SK-N-SH treated with all-trans-retinoic acid at 6 μM for 48 hours (cell line): ENCODE measurements at regions not wholly inside any gene's neighbourhood (a gene's known extent, or its start where the extent isn't known, plus 50 kb on each side); places are given as distances from the start of the nearest gene placed in this dataset.

Source experiments
- ATAC-seq: fragments of 200-7000 bp; cut with Tn5 transposase; 3 replicates; pipeline ENCODE4 v1.9.1; 2020; ENCODE audit warnings: mild to moderate bottlenecking, moderate library complexity
- ARNTL ChIP-seq: fragments of 450-650 bp; formaldehyde crosslinking; IDR thresholded peaks from 2 replicates; pipeline ENCODE4 v1.5.0; 2020; ENCODE audit warnings: low read depth, mild to moderate bottlenecking, moderate library complexity, borderline replicate concordance
- BACH2 ChIP-seq: fragments of 250-450 bp; sonication (Bioruptor Pico); IDR thresholded peaks from 2 replicates; pipeline ENCODE4 v1.9.0; 2021; ENCODE audit warnings: mild to moderate bottlenecking, borderline replicate concordance
- ESRRG ChIP-seq: fragments of 250-450 bp; sonication (Bioruptor Pico); IDR thresholded peaks from 2 replicates; pipeline ENCODE4 v1.6.1; 2021; ENCODE audit warnings: mild to moderate bottlenecking
- GLIS3 ChIP-seq: fragments of 250-450 bp; sonication (Bioruptor Pico); IDR thresholded peaks from 2 replicates; pipeline ENCODE4 v1.5.0; 2020; ENCODE audit warnings: mild to moderate bottlenecking, moderate library complexity
- ISL1 ChIP-seq: fragments of 250-450 bp; sonication (Bioruptor Pico); IDR thresholded peaks from 2 replicates; pipeline ENCODE4 v2.1.2; 2022; ENCODE audit warnings: mild to moderate bottlenecking, moderate library complexity
- OSR1 ChIP-seq: fragments of 250-450 bp; sonication (Bioruptor Pico); IDR thresholded peaks from 2 replicates; pipeline ENCODE4 v1.8.0; 2022; ENCODE audit warnings: moderate library complexity, mild to moderate bottlenecking, inconsistent platforms
- PPARA ChIP-seq: fragments of 250-450 bp; sonication (Bioruptor Pico); IDR thresholded peaks from 2 replicates; pipeline ENCODE4 v1.5.0; 2020; ENCODE audit warnings: mild to moderate bottlenecking, borderline replicate concordance
- SNAI2 ChIP-seq: fragments of 250-450 bp; sonication (Bioruptor Pico); IDR thresholded peaks from 2 replicates; pipeline ENCODE4 v1.5.0; 2020; ENCODE audit warnings: mild to moderate bottlenecking, moderate library complexity
- TCF4 ChIP-seq: fragments of 250-450 bp; sonication (Bioruptor Pico); IDR thresholded peaks from 2 replicates; pipeline ENCODE4 v1.8.0; 2021; ENCODE audit warnings: mild to moderate bottlenecking, moderate library complexity, borderline replicate concordance
- TOX ChIP-seq: fragments of 250-450 bp; sonication (Bioruptor Pico); IDR thresholded peaks from 2 replicates; pipeline ENCODE4 v1.8.0; 2021; ENCODE audit warnings: mild to moderate bottlenecking, moderate library complexity, borderline replicate concordance
- ZC3H10 ChIP-seq: fragments of 250-450 bp; sonication (Bioruptor Pico); IDR thresholded peaks from 2 replicates; pipeline ENCODE4 v1.5.1; 2021; ENCODE audit warnings: mild to moderate bottlenecking, moderate library complexity
- ZFP3 ChIP-seq: fragments of 250-450 bp; sonication (Bioruptor Pico); IDR thresholded peaks from 2 replicates; pipeline ENCODE4 v1.5.0; 2020; ENCODE audit warnings: mild to moderate bottlenecking, moderate library complexity
- ZFP30 ChIP-seq: fragments of 450-650 bp; formaldehyde crosslinking; IDR thresholded peaks from 2 replicates; pipeline ENCODE4 v1.5.0; 2022; ENCODE audit warnings: mild to moderate bottlenecking, moderate library complexity
- ZNF70 ChIP-seq: fragments of 450-650 bp; formaldehyde crosslinking; IDR thresholded peaks from 2 replicates; pipeline ENCODE4 v1.5.0; 2020; ENCODE audit warnings: mild to moderate bottlenecking, moderate library complexity
- ZNF8 ChIP-seq: fragments of 450-650 bp; formaldehyde crosslinking; IDR thresholded peaks from 2 replicates; pipeline ENCODE4 v1.5.0; 2020; ENCODE audit warnings: mild to moderate bottlenecking, moderate library complexity
- TF ChIP-seq, protein P1 (sequence below): fragments of 250-450 bp; sonication (Bioruptor Pico); IDR thresholded peaks from 2 replicates; pipeline ENCODE4 v1.8.0; 2020; ENCODE audit warnings: mild to moderate bottlenecking, moderate library complexity, borderline replicate concordance
- TF ChIP-seq, protein P2 (sequence below): fragments of 250-450 bp; sonication (Bioruptor Pico); IDR thresholded peaks from 2 replicates; pipeline ENCODE4 v1.5.1; 2021; ENCODE audit warnings: mild to moderate bottlenecking, moderate library complexity
- TF ChIP-seq, protein P3 (sequence below): fragments of 250-450 bp; sonication (Bioruptor Pico); IDR thresholded peaks from 2 replicates; pipeline ENCODE4 v1.5.1; 2020; ENCODE audit warnings: low read depth, mild to moderate bottlenecking, moderate library complexity
- TF ChIP-seq, protein P4 (sequence below): fragments of 250-450 bp; sonication (Bioruptor Pico); IDR thresholded peaks from 2 replicates; pipeline ENCODE4 v1.5.0; 2020; ENCODE audit warnings: mild to moderate bottlenecking, moderate library complexity

DNA sequence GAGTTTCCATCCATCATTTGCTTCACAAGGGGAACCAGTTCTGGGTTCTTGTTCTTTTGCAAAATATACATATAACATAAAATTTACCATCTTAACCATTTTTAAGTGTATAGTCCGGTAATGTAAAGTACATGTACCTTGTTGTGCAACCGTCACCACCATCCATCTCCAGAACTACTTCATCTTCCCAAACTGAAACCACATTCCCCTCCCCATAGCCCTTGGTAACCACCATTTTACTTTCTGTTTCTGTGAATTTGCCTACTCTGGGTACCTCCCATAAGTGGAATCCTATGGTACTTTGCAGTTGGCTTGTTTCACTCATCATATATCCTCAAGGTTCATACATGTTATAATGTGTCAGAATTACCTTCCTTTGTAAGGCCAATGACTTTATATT, 70.3 kb upstream of the DSP start:
- TF ChIP-seq, protein P1, sequence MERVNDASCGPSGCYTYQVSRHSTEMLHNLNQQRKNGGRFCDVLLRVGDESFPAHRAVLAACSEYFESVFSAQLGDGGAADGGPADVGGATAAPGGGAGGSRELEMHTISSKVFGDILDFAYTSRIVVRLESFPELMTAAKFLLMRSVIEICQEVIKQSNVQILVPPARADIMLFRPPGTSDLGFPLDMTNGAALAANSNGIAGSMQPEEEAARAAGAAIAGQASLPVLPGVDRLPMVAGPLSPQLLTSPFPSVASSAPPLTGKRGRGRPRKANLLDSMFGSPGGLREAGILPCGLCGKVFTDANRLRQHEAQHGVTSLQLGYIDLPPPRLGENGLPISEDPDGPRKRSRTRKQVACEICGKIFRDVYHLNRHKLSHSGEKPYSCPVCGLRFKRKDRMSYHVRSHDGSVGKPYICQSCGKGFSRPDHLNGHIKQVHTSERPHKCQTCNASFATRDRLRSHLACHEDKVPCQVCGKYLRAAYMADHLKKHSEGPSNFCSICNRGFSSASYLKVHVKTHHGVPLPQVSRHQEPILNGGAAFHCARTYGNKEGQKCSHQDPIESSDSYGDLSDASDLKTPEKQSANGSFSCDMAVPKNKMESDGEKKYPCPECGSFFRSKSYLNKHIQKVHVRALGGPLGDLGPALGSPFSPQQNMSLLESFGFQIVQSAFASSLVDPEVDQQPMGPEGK (CRISPR knock-in tag): no peak
- TF ChIP-seq, protein P2, sequence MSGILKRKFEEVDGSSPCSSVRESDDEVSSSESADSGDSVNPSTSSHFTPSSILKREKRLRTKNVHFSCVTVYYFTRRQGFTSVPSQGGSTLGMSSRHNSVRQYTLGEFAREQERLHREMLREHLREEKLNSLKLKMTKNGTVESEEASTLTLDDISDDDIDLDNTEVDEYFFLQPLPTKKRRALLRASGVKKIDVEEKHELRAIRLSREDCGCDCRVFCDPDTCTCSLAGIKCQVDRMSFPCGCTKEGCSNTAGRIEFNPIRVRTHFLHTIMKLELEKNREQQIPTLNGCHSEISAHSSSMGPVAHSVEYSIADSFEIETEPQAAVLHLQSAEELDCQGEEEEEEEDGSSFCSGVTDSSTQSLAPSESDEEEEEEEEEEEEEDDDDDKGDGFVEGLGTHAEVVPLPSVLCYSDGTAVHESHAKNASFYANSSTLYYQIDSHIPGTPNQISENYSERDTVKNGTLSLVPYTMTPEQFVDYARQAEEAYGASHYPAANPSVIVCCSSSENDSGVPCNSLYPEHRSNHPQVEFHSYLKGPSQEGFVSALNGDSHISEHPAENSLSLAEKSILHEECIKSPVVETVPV (CRISPR knock-in tag): no peak
- TF ChIP-seq PPARA (CRISPR knock-in tag): no peak
- no peak for TF ChIP-seq TOX (CRISPR knock-in tag)
- TF ChIP-seq ZNF8 (CRISPR knock-in tag): no peak
- TF ChIP-seq ZNF70 (CRISPR knock-in tag): no peak
- TF ChIP-seq ZFP3 (CRISPR knock-in tag): no peak
- no peak for TF ChIP-seq SNAI2 (CRISPR knock-in tag)
- TF ChIP-seq BACH2: no peak
- ATAC-seq: no peak

- TF ChIP-seq ESRRG: no peak
- TF ChIP-seq TOX (CRISPR knock-in tag): no peak
- TF ChIP-seq SNAI2 (CRISPR knock-in tag): no peak
- no peak for TF ChIP-seq ZNF70 (CRISPR knock-in tag)
- TF ChIP-seq OSR1 (CRISPR knock-in tag): no peak
- TF ChIP-seq BACH2: no peak
- TF ChIP-seq, protein P3, sequence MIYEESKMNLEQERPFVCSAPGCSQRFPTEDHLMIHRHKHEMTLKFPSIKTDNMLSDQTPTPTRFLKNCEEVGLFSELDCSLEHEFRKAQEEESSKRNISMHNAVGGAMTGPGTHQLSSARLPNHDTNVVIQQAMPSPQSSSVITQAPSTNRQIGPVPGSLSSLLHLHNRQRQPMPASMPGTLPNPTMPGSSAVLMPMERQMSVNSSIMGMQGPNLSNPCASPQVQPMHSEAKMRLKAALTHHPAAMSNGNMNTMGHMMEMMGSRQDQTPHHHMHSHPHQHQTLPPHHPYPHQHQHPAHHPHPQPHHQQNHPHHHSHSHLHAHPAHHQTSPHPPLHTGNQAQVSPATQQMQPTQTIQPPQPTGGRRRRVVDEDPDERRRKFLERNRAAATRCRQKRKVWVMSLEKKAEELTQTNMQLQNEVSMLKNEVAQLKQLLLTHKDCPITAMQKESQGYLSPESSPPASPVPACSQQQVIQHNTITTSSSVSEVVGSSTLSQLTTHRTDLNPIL (CRISPR knock-in tag): no peak
- TF ChIP-seq ZFP30 (CRISPR knock-in tag): no peak
- TF ChIP-seq, protein P4, sequence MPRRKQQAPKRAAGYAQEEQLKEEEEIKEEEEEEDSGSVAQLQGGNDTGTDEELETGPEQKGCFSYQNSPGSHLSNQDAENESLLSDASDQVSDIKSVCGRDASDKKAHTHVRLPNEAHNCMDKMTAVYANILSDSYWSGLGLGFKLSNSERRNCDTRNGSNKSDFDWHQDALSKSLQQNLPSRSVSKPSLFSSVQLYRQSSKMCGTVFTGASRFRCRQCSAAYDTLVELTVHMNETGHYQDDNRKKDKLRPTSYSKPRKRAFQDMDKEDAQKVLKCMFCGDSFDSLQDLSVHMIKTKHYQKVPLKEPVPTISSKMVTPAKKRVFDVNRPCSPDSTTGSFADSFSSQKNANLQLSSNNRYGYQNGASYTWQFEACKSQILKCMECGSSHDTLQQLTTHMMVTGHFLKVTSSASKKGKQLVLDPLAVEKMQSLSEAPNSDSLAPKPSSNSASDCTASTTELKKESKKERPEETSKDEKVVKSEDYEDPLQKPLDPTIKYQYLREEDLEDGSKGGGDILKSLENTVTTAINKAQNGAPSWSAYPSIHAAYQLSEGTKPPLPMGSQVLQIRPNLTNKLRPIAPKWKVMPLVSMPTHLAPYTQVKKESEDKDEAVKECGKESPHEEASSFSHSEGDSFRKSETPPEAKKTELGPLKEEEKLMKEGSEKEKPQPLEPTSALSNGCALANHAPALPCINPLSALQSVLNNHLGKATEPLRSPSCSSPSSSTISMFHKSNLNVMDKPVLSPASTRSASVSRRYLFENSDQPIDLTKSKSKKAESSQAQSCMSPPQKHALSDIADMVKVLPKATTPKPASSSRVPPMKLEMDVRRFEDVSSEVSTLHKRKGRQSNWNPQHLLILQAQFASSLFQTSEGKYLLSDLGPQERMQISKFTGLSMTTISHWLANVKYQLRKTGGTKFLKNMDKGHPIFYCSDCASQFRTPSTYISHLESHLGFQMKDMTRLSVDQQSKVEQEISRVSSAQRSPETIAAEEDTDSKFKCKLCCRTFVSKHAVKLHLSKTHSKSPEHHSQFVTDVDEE (CRISPR knock-in tag): no peak
- TF ChIP-seq, protein P2 (CRISPR knock-in tag): no peak
- no peak for TF ChIP-seq ISL1 (CRISPR knock-in tag)
- no peak for TF ChIP-seq ZFP3 (CRISPR knock-in tag)
- no peak for TF ChIP-seq ZC3H10
- TF ChIP-seq ARNTL (CRISPR knock-in tag): no peak
- ATAC-seq: no peak
Observed at GRCh38 chr6:7473805-7474719, 67.4 kb upstream of the DSP start.

GRCh38 chr6:7475081-7475480, 66.4 kb upstream of the DSP start:
- ATAC-seq: no peak
- no peak for TF ChIP-seq ZNF70 (CRISPR knock-in tag)
- TF ChIP-seq, protein P2 (CRISPR knock-in tag): no peak
- TF ChIP-seq TCF4 (CRISPR knock-in tag): no peak
- no peak for TF ChIP-seq GLIS3 (CRISPR knock-in tag)
- TF ChIP-seq, protein P3 (CRISPR knock-in tag): no peak
- TF ChIP-seq, all 23 proteins: peak for 0
